ENCODE measurements at regions not wholly inside any gene's neighbourhood (a gene's known extent, or its start where the extent isn't known, plus 50 kb on each side); places are given as distances from the start of the nearest gene placed in this dataset.

GRCh38 chrX:46209768-46210167 is 335.5 kb downstream of the ZNF674 start:
- Histone ChIP-seq H3K27me3 (no peaks in the 10 kb centered on the region), H3K9me3 (no peaks in the 10 kb centered on the region), H3K4me3 (no peak overlapping the region), H3K4me1 (no peaks in the 10 kb centered on the region), H3K36me3 (no peaks in the 10 kb centered on the region), H3K27ac (no peak overlapping the region)
- TF ChIP-seq CTCF (IDR thresholded peaks at IDR 0.05) (no peak), POLR2A (IDR thresholded peaks at IDR 0.05) (no peak), POLR2AphosphoS5 (IDR thresholded peaks at IDR 0.05) (no peak), EP300 (IDR thresholded peaks at IDR 0.05) (no peak)
- WGBS, 2 donors (ENCODE audit: low coverage in 1 of 2), result 46 to 81% methylated on average over 4 of the region's 4 CpGs
- no peak for ATAC-seq

GRCh38 chrX:46209037-46209436 is 336.2 kb downstream of the ZNF674 start:
- no peaks in the 10 kb centered on the region for H3K27me3 ChIP-seq
- no peak for ATAC-seq
- no peak overlapping the region for H3K4me3 ChIP-seq
- H3K4me1 ChIP-seq, result no peaks in the 10 kb centered on the region
- no peak overlapping the region for H3K27ac ChIP-seq
- TF ChIP-seq CTCF (IDR thresholded peaks at IDR 0.05) (no peak), POLR2A (IDR thresholded peaks at IDR 0.05) (no peak), EP300 (IDR thresholded peaks at IDR 0.05) (no peak), POLR2AphosphoS5 (IDR thresholded peaks at IDR 0.05) (no peak)
- no peaks in the 10 kb centered on the region for H3K36me3 ChIP-seq
- H3K9me3 ChIP-seq, result no peaks in the 10 kb centered on the region

- ATAC-seq, result no peak
- Histone ChIP-seq H3K27me3 (no peaks in the 10 kb centered on the region), H3K27ac (no peak overlapping the region), H3K9me3 (no peaks in the 10 kb centered on the region), H3K4me1 (no peaks in the 10 kb centered on the region), H3K4me3 (no peak overlapping the region), H3K36me3 (no peaks in the 10 kb centered on the region)
- WGBS, 2 donors (ENCODE audit: low coverage in 1 of 2), result 17 to 64% methylated on average over 1 to 2 of the region's 2 CpGs
- TF ChIP-seq POLR2A (IDR thresholded peaks at IDR 0.05) (no peak), EP300 (IDR thresholded peaks at IDR 0.05) (no peak), CTCF (IDR thresholded peaks at IDR 0.05) (no peak), POLR2AphosphoS5 (IDR thresholded peaks at IDR 0.05) (no peak)
Observed at GRCh38 chrX:46208225-46208854, 336.9 kb downstream of the ZNF674 start.

GRCh38 chrX:46204721-46205422 is 340.3 kb downstream of the ZNF674 start:
- H3K36me3 ChIP-seq, result no peaks in the 10 kb centered on the region
- no peak for ATAC-seq
- no peak overlapping the region for H3K27ac ChIP-seq
- no peak overlapping the region for H3K4me3 ChIP-seq
- TF ChIP-seq CTCF (IDR thresholded peaks at IDR 0.05) (no peak), POLR2A (IDR thresholded peaks at IDR 0.05) (no peak), POLR2AphosphoS5 (IDR thresholded peaks at IDR 0.05) (no peak), EP300 (IDR thresholded peaks at IDR 0.05) (no peak)
- WGBS, 2 donors (ENCODE audit: low coverage in 1 of 2), result 50% methylated on average over 1 of the region's 1 CpG; no CpG with 5 or more reads in 1 of the 2 donors
- no peaks in the 10 kb centered on the region for H3K9me3 ChIP-seq
- no peaks in the 10 kb centered on the region for H3K4me1 ChIP-seq
- H3K27me3 ChIP-seq, result no peaks in the 10 kb centered on the region
